OCI-LY7 (cell line): ENCODE measurements at regions not wholly inside any gene's neighbourhood (a gene's known extent, or its start where the extent isn't known, plus 50 kb on each side); places are given as distances from the start of the nearest gene placed in this dataset.

Experiments used
- BruUV-seq: library from RNA; stranded (reverse); fragments of 400-500 nt; replicated peaks from 2 replicates; lab custom pipeline; 2021; lab: Mats Ljungman, UMichigan
- CTCF ChIA-PET: fragments of 300-600 bp; sonication (Branson Sonifier 250); formaldehyde crosslinking; loops from one replicate; lab custom pipeline; 2022; ENCODE audit warnings: antibody characterized with exemption; ENCODE audit not compliant: unreplicated experiment; lab: Charles Lee
- POLR2A ChIA-PET: fragments of 300-600 bp; sonication (Branson Sonifier 250); formaldehyde crosslinking; loops from one replicate; lab custom pipeline; 2022; ENCODE audit warnings: antibody characterized with exemption; lab: Charles Lee
- DNase-seq: peaks from one replicate; pipeline ENCODE4 v3.0.0-alpha.2; 2015; ENCODE audit warnings: low spot score
- H2AFZ ChIP-seq: fragments of 200-600 bp; sonication (generic), shearing (Covaris generic); 2 replicates; pipeline ENCODE4 v1.6.1; 2014; ENCODE audit warnings: mild to moderate bottlenecking, antibody characterized with exemption, low read length, moderate library complexity
- H3K27ac ChIP-seq: fragments of 200-600 bp; sonication (generic); 2 replicates; pipeline ENCODE4 v1.5.1; 2014; ENCODE audit warnings: mixed run types, low read depth, mild to moderate bottlenecking, moderate library complexity, low read length, inconsistent platforms; ENCODE audit not compliant: poor library complexity, severe bottlenecking
- H3K36me3 ChIP-seq: fragments of 200-600 bp; sonication (generic); 2 replicates; pipeline ENCODE4 v1.6.1; 2014; ENCODE audit warnings: mild to moderate bottlenecking, antibody characterized with exemption, low read length, moderate library complexity, mixed read lengths; ENCODE audit not compliant: insufficient read depth
- H3K4me1 ChIP-seq: fragments of 200-600 bp; sonication (generic); 2 replicates; pipeline ENCODE4 v1.5.1; 2014; ENCODE audit warnings: mild to moderate bottlenecking, low read length; ENCODE audit not compliant: insufficient read depth, poor library complexity, severe bottlenecking
- H3K4me2 ChIP-seq: fragments of 200-600 bp; sonication (generic); 2 replicates; pipeline ENCODE4 v1.6.1; 2014; ENCODE audit warnings: mild to moderate bottlenecking, low read length
- H3K4me3 ChIP-seq: fragments of 200-600 bp; sonication (generic); 2 replicates; pipeline ENCODE4 v1.5.1; 2014; ENCODE audit warnings: mild to moderate bottlenecking, low read depth, low read length; ENCODE audit not compliant: poor library complexity, severe bottlenecking
- H3K79me2 ChIP-seq: fragments of 200-600 bp; sonication (generic); 2 replicates; pipeline ENCODE4 v1.6.1; 2016; ENCODE audit warnings: low read depth, mild to moderate bottlenecking, low read length, moderate library complexity, mixed read lengths; ENCODE audit not compliant: insufficient read depth
- H3K9me2 ChIP-seq: fragments of 200-600 bp; sonication (generic); 2 replicates; pipeline ENCODE4 v1.6.1; 2016; ENCODE audit warnings: mild to moderate bottlenecking, low read length, mixed read lengths; ENCODE audit not compliant: insufficient read depth
- H3K9me3 ChIP-seq: fragments of 200-600 bp; sonication (generic); 2 replicates; pipeline ENCODE4 v1.6.1; 2014; ENCODE audit warnings: mild to moderate bottlenecking, mixed run types, low read length, mixed read lengths
- H4K20me1 ChIP-seq: fragments of 200-600 bp; sonication (generic); 2 replicates; pipeline ENCODE4 v1.6.1; 2014; ENCODE audit warnings: mild to moderate bottlenecking, antibody characterized with exemption, low read length, moderate library complexity, mixed read lengths; ENCODE audit not compliant: insufficient read depth
- EZH2phosphoT487 ChIP-seq: fragments of 200-600 bp; sonication (generic); IDR thresholded peaks from 2 replicates; pipeline ENCODE4 v1.6.1; 2018; ENCODE audit warnings: low read depth, borderline replicate concordance, mild to moderate bottlenecking, mixed run types, antibody characterized with exemption, low read length, moderate library complexity, mixed read lengths
- intact Hi-C: fragments of 100-400 bp; cut with micrococcal nuclease; formaldehyde crosslinking; loops from one replicate; pipeline ENCODE4 v1.10.0; 2022; ENCODE audit not compliant: unreplicated experiment
- TF ChIP-seq, protein P1 (sequence below): fragments of 200-600 bp; sonication (generic); conservative IDR thresholded peaks from 2 replicates; pipeline ENCODE4 v1.5.1; 2014; ENCODE audit warnings: mild to moderate bottlenecking, antibody characterized with exemption, low read length, moderate library complexity, mixed read lengths

- TF ChIP-seq EZH2phosphoT487 = no peak
- TF ChIP-seq, protein P1, sequence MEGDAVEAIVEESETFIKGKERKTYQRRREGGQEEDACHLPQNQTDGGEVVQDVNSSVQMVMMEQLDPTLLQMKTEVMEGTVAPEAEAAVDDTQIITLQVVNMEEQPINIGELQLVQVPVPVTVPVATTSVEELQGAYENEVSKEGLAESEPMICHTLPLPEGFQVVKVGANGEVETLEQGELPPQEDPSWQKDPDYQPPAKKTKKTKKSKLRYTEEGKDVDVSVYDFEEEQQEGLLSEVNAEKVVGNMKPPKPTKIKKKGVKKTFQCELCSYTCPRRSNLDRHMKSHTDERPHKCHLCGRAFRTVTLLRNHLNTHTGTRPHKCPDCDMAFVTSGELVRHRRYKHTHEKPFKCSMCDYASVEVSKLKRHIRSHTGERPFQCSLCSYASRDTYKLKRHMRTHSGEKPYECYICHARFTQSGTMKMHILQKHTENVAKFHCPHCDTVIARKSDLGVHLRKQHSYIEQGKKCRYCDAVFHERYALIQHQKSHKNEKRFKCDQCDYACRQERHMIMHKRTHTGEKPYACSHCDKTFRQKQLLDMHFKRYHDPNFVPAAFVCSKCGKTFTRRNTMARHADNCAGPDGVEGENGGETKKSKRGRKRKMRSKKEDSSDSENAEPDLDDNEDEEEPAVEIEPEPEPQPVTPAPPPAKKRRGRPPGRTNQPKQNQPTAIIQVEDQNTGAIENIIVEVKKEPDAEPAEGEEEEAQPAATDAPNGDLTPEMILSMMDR = no peak
- ChIA-PET POLR2A (interaction anchor here (0.6 kb wide), 1 partner anchor 95 kb away, joined by 3 read pairs; no protein-coding TSS in a partner anchor), CTCF (no interaction called here)
- Histone ChIP-seq H3K4me1 (peaks cover 8% of the 10 kb centered on the region), H3K9me3 (no peaks in the 10 kb centered on the region), H4K20me1 (no peaks in the 10 kb centered on the region), H3K27ac (no peak overlapping the region), H3K4me2 (no peak overlapping the region), H3K36me3 (no peaks in the 10 kb centered on the region), H2AFZ (no peak overlapping the region), H3K9me2 (no peaks in the 10 kb centered on the region), H3K79me2 (no peaks in the 10 kb centered on the region), H3K4me3 (no peak overlapping the region)
- no peak for DNase-seq
- no TSS peak for BruUV-seq
- intact Hi-C loops = no loop called here
These were observed 549.9 kb upstream of the ACVR2A start for GRCh38 chr2:147294825-147295392.

- Histone ChIP-seq H3K4me1 (peaks cover 8% of the 10 kb centered on the region), H3K9me2 (no peaks in the 10 kb centered on the region), H3K4me3 (no peak overlapping the region), H3K36me3 (no peaks in the 10 kb centered on the region), H3K9me3 (no peaks in the 10 kb centered on the region), H3K27ac (no peak overlapping the region), H3K4me2 (no peak overlapping the region), H3K79me2 (no peaks in the 10 kb centered on the region), H2AFZ (no peak overlapping the region), H4K20me1 (no peaks in the 10 kb centered on the region)
- DNase-seq = no peak
- no peak for TF ChIP-seq EZH2phosphoT487
- TF ChIP-seq, protein P1 = no peak
- POLR2A ChIA-PET = no interaction called here
- BruUV-seq = no TSS peak
- CTCF ChIA-PET = no interaction called here
- intact Hi-C loops = no loop called here
These were observed 550.6 kb upstream of the ACVR2A start for GRCh38 chr2:147293991-147294824.

GRCh38 chr2:147288131-147288530, 556.7 kb upstream of the ACVR2A start:
- CTCF ChIA-PET = no interaction called here
- intact Hi-C loops = loop anchor here (2.0 kb wide), 1 partner anchor 69 kb away; no protein-coding TSS in a partner anchor
- no peak for DNase-seq
- H3K36me3 ChIP-seq = no peaks in the 10 kb centered on the region
- no peaks in the 10 kb centered on the region for H3K9me3 ChIP-seq
- no peaks in the 10 kb centered on the region for H3K4me1 ChIP-seq
- H3K27ac ChIP-seq = no peak overlapping the region
- no peak overlapping the region for H2AFZ ChIP-seq
- H4K20me1 ChIP-seq = no peaks in the 10 kb centered on the region
- TF ChIP-seq EZH2phosphoT487 = no peak
- TF ChIP-seq, protein P1 = no peak
- no TSS peak for BruUV-seq
- H3K79me2 ChIP-seq = no peaks in the 10 kb centered on the region
- H3K9me2 ChIP-seq = no peaks in the 10 kb centered on the region
- POLR2A ChIA-PET = interaction anchor here (0.6 kb wide), 1 partner anchor 428 kb away, joined by 3 read pairs; no protein-coding TSS in a partner anchor
- no peak overlapping the region for H3K4me3 ChIP-seq
- H3K4me2 ChIP-seq = no peak overlapping the region
